Ishikawa (cell line): ENCODE measurements at regions not wholly inside any gene's neighbourhood (a gene's known extent, or its start where the extent isn't known, plus 50 kb on each side); places are given as distances from the start of the nearest gene placed in this dataset.

Experiments
- CEBPB ChIP-seq: IDR thresholded peaks from 2 replicates; pipeline ENCODE4 v1.6.1; 2012
- CREB1 ChIP-seq: IDR thresholded peaks from 2 replicates; pipeline ENCODE4 v1.6.1; 2012; ENCODE audit warnings: low read depth
- EGR1 ChIP-seq: IDR thresholded peaks from 2 replicates; pipeline ENCODE4 v1.6.1; 2012
- FOXM1 ChIP-seq: IDR thresholded peaks from 2 replicates; pipeline ENCODE4 v1.6.1; 2012; ENCODE audit warnings: low read depth, borderline replicate concordance
- MAX ChIP-seq: IDR thresholded peaks from 2 replicates; pipeline ENCODE4 v1.6.1; 2012
- NFIC ChIP-seq: IDR thresholded peaks from 2 replicates; pipeline ENCODE4 v1.6.1; 2012
- RAD21 ChIP-seq: IDR thresholded peaks from 2 replicates; pipeline ENCODE4 v1.6.1; 2012; ENCODE audit warnings: low read depth
- TAF1 ChIP-seq: IDR thresholded peaks from 2 replicates; pipeline ENCODE4 v1.6.1; 2012; ENCODE audit warnings: low read depth, mild to moderate bottlenecking
- TCF12 ChIP-seq: IDR thresholded peaks from 2 replicates; pipeline ENCODE4 v1.6.1; 2012; ENCODE audit warnings: low read depth
- TEAD4 ChIP-seq: IDR thresholded peaks from 2 replicates; pipeline ENCODE4 v1.6.1; 2012
- USF1 ChIP-seq: IDR thresholded peaks from 2 replicates; pipeline ENCODE4 v1.6.1; 2012
- YY1 ChIP-seq: IDR thresholded peaks from 2 replicates; pipeline ENCODE4 v1.6.1; 2012; ENCODE audit warnings: low read depth

DNA sequence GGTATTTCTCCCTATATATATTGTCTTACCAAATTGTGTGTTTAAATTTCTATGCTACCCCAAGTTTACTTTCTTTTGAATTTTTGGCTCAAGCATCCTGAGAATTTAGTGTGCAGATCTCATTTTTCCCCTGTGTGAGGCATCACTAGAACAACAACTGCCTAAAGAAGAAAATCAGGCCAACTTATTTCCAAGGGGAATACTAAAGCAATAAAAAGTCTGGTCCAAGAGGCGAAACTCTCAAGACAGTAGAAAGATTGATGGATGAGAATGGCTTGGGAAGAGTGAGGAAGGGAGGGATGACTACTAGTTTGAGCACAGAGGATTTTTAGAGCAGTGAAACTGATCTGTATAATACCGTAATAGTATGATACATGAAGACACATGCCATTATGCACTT, 86.3 kb upstream of the CFAP20DC start:
- TF ChIP-seq YY1, result no peak
- no peak for TF ChIP-seq USF1
- no peak for TF ChIP-seq RAD21
- TF ChIP-seq MAX, result no peak
- TF ChIP-seq TCF12, result no peak
- TF ChIP-seq EGR1, result no peak
- no peak for TF ChIP-seq NFIC
- TF ChIP-seq TAF1, result no peak
- TF ChIP-seq CREB1, result no peak
- no peak for TF ChIP-seq FOXM1
- TF ChIP-seq CEBPB, result no peak
- TF ChIP-seq TEAD4, result no peak
